RKO (cell line): ENCODE measurements at regions not wholly inside any gene's neighbourhood (a gene's known extent, or its start where the extent isn't known, plus 50 kb on each side); places are given as distances from the start of the nearest gene placed in this dataset.
A peak's percentile ranks its signal among the peaks of the same experiment; 100 is the strongest.
"Not testable (repeated sequence)": the region's sequence is repeated elsewhere in the genome, so short reads cannot be mapped to it uniquely, and the experiment has no call there.

Experiments
- DNase-seq: peaks from one replicate; pipeline ENCODE4 v3.0.0-alpha.2; 2016; ENCODE audit warnings: low spot score

- DNase-seq: no peak
Observed at GRCh38 chr9:31582561-31582960, 801.9 kb upstream of the ACO1 start.

GRCh38 chr9:31585158-31585557, 799.3 kb upstream of the ACO1 start:
- no peak for DNase-seq

GRCh38 chr9:31587146-31587545, 797.3 kb upstream of the ACO1 start:
- no peak for DNase-seq

GRCh38 chr9:31588006-31588405, 796.4 kb upstream of the ACO1 start:
- DNase-seq: no peak

GRCh38 chr9:31588756-31589155, 795.7 kb upstream of the ACO1 start:
- no peak for DNase-seq

- DNase-seq: no peak
Observed at GRCh38 chr9:31590091-31590490, 794.4 kb upstream of the ACO1 start.

GRCh38 chr9:31597086-31597485, 787.4 kb upstream of the ACO1 start:
- not testable (repeated sequence) for DNase-seq

- peak; percentile 59 for DNase-seq
Observed at GRCh38 chr9:31597977-31598376, 786.5 kb upstream of the ACO1 start.

- DNase-seq: no peak
Observed at GRCh38 chr9:31601666-31602065, 782.8 kb upstream of the ACO1 start.

- DNase-seq: no peak
Observed at GRCh38 chr9:31604531-31604930, 779.9 kb upstream of the ACO1 start.

GRCh38 chr9:31605164-31605563, 779.3 kb upstream of the ACO1 start:
- no peak for DNase-seq

GRCh38 chr9:31606678-31607077, 777.8 kb upstream of the ACO1 start:
- no peak for DNase-seq

- no peak for DNase-seq
Observed at GRCh38 chr9:31608416-31608815, 776.0 kb upstream of the ACO1 start.

GRCh38 chr9:31608881-31609280, 775.6 kb upstream of the ACO1 start:
- DNase-seq: no peak

GRCh38 chr9:31612336-31613030, 772.0 kb upstream of the ACO1 start:
- no peak for DNase-seq

GRCh38 chr9:31615966-31616365, 768.5 kb upstream of the ACO1 start:
- DNase-seq: no peak

GRCh38 chr9:31623511-31623910, 760.9 kb upstream of the ACO1 start:
- no peak for DNase-seq

- DNase-seq: no peak
Observed at GRCh38 chr9:31629292-31629691, 755.2 kb upstream of the ACO1 start.

- no peak for DNase-seq
Observed at GRCh38 chr9:31637265-31637664, 747.2 kb upstream of the ACO1 start.

- DNase-seq: no peak
Observed at GRCh38 chr9:31637861-31638260, 746.6 kb upstream of the ACO1 start.

GRCh38 chr9:31639451-31639850, 745.0 kb upstream of the ACO1 start:
- no peak for DNase-seq

- DNase-seq: no peak
Observed at GRCh38 chr9:31669311-31669710, 715.1 kb upstream of the ACO1 start.

GRCh38 chr9:31671011-31671410, 713.4 kb upstream of the ACO1 start:
- no peak for DNase-seq

GRCh38 chr9:31674264-31674663, 710.2 kb upstream of the ACO1 start:
- DNase-seq: peak; percentile 58

- no peak for DNase-seq
Observed at GRCh38 chr9:31677415-31677814, 707.0 kb upstream of the ACO1 start.
